ENCODE measurements at regions not wholly inside any gene's neighbourhood (a gene's known extent, or its start where the extent isn't known, plus 50 kb on each side); places are given as distances from the start of the nearest gene placed in this dataset.

- DNase-seq (ENCODE audit: insufficient read length, low spot score) (no peak), FAIRE-seq (no peak)
- no peak for TF ChIP-seq CTCF (IDR thresholded peaks at IDR 0.05; ENCODE audit: insufficient read depth, missing control alignments)
Observed at GRCh38 chr13:63367522-63368198, 1952.0 kb upstream of the PCDH20 start.

GRCh38 chr13:63364159-63364558, 1948.5 kb upstream of the PCDH20 start:
- FAIRE-seq (no peak), DNase-seq (ENCODE audit: insufficient read length, low spot score) (no peak)
- TF ChIP-seq CTCF (IDR thresholded peaks at IDR 0.05; ENCODE audit: insufficient read depth, missing control alignments), result no peak

GRCh38 chr13:63351533-63351932, 1935.9 kb upstream of the PCDH20 start:
- no peak for FAIRE-seq
- no peak for DNase-seq (ENCODE audit: insufficient read length, low spot score)
- TF ChIP-seq CTCF (IDR thresholded peaks at IDR 0.05; ENCODE audit: insufficient read depth, missing control alignments), result no peak

GRCh38 chr13:63351081-63351480, 1935.4 kb upstream of the PCDH20 start:
- FAIRE-seq, result no peak
- TF ChIP-seq CTCF (IDR thresholded peaks at IDR 0.05; ENCODE audit: insufficient read depth, missing control alignments), result no peak
- no peak for DNase-seq (ENCODE audit: insufficient read length, low spot score)

GRCh38 chr13:63345835-63346234, 1930.2 kb upstream of the PCDH20 start:
- no peak for FAIRE-seq
- DNase-seq (ENCODE audit: insufficient read length, low spot score), result no peak
- no peak for TF ChIP-seq CTCF (IDR thresholded peaks at IDR 0.05; ENCODE audit: insufficient read depth, missing control alignments)

GRCh38 chr13:63344711-63345110, 1929.1 kb upstream of the PCDH20 start:
- FAIRE-seq (no peak), DNase-seq (ENCODE audit: insufficient read length, low spot score) (no peak)
- no peak for TF ChIP-seq CTCF (IDR thresholded peaks at IDR 0.05; ENCODE audit: insufficient read depth, missing control alignments)

GRCh38 chr13:63337921-63338320, 1922.3 kb upstream of the PCDH20 start:
- FAIRE-seq (no peak), DNase-seq (ENCODE audit: insufficient read length, low spot score) (no peak)
- no peak for TF ChIP-seq CTCF (IDR thresholded peaks at IDR 0.05; ENCODE audit: insufficient read depth, missing control alignments)
